ENCODE measurements at regions not wholly inside any gene's neighbourhood (a gene's known extent, or its start where the extent isn't known, plus 50 kb on each side); places are given as distances from the start of the nearest gene placed in this dataset.

GRCh38 chr5:158061451-158061850 lies 202.5 kb upstream of the CLINT1 start:
- ATAC-seq (ENCODE audit: low FRiP score in 2 of 2), result no peak

GRCh38 chr5:158060212-158060611 lies 201.3 kb upstream of the CLINT1 start:
- ATAC-seq (ENCODE audit: low FRiP score in 2 of 2), result no peak
- WGBS, 2 donors, result 72 to 77% methylated on average over 2 of the region's 2 CpGs

More at GRCh38 chr5:158061451-158061850, 202.5 kb upstream of the CLINT1 start:
- Histone ChIP-seq H3K27me3 (no peaks in the 10 kb centered on the region), H3K36me3 (no peaks in the 10 kb centered on the region), H3K4me3 (no peak overlapping the region), H3K27ac (no peak overlapping the region), H3K4me1 (no peaks in the 10 kb centered on the region), H3K9me3 (no peaks in the 10 kb centered on the region)
- no peak for TF ChIP-seq POLR2AphosphoS5 (IDR thresholded peaks at IDR 0.05)
- no peak for TF ChIP-seq POLR2A (IDR thresholded peaks at IDR 0.05)
- no peak for TF ChIP-seq EP300 (IDR thresholded peaks at IDR 0.05)
- no peak for TF ChIP-seq CTCF (IDR thresholded peaks at IDR 0.05)
- WGBS, 2 donors, result 79 to 81% methylated on average over 4 of the region's 4 CpGs
- no peak for DNase-seq

GRCh38 chr5:158058208-158059120 lies 199.5 kb upstream of the CLINT1 start:
- WGBS, 2 donors, result 69 to 72% methylated on average over 6 of the region's 6 CpGs
- H3K4me3 ChIP-seq, result no peak overlapping the region
- no peaks in the 10 kb centered on the region for H3K27me3 ChIP-seq
- TF ChIP-seq POLR2AphosphoS5 (IDR thresholded peaks at IDR 0.05), result no peak
- TF ChIP-seq EP300 (IDR thresholded peaks at IDR 0.05), result no peak
- no peak for TF ChIP-seq POLR2A (IDR thresholded peaks at IDR 0.05)
- no peak for TF ChIP-seq CTCF (IDR thresholded peaks at IDR 0.05)
- ATAC-seq (ENCODE audit: low FRiP score in 2 of 2) (no peak), DNase-seq (no peak)
- no peaks in the 10 kb centered on the region for H3K36me3 ChIP-seq
- H3K4me1 ChIP-seq, result no peaks in the 10 kb centered on the region
- no peaks in the 10 kb centered on the region for H3K9me3 ChIP-seq
- no peak overlapping the region for H3K27ac ChIP-seq

More at GRCh38 chr5:158060212-158060611, 201.3 kb upstream of the CLINT1 start:
- Histone ChIP-seq H3K27me3 (no peaks in the 10 kb centered on the region), H3K27ac (no peak overlapping the region), H3K36me3 (no peaks in the 10 kb centered on the region), H3K4me1 (no peaks in the 10 kb centered on the region), H3K9me3 (no peaks in the 10 kb centered on the region), H3K4me3 (no peak overlapping the region)
- no peak for DNase-seq
- TF ChIP-seq POLR2AphosphoS5 (IDR thresholded peaks at IDR 0.05), result no peak
- TF ChIP-seq POLR2A (IDR thresholded peaks at IDR 0.05), result no peak
- no peak for TF ChIP-seq CTCF (IDR thresholded peaks at IDR 0.05)
- no peak for TF ChIP-seq EP300 (IDR thresholded peaks at IDR 0.05)

GRCh38 chr5:158056130-158056825 lies 197.3 kb upstream of the CLINT1 start:
- no peak overlapping the region for H3K4me3 ChIP-seq
- ATAC-seq (ENCODE audit: low FRiP score in 2 of 2), result no peak
- no peak for DNase-seq
- TF ChIP-seq CTCF (IDR thresholded peaks at IDR 0.05) (no peak), POLR2A (IDR thresholded peaks at IDR 0.05) (no peak), EP300 (IDR thresholded peaks at IDR 0.05) (no peak), POLR2AphosphoS5 (IDR thresholded peaks at IDR 0.05) (no peak)
- H3K4me1 ChIP-seq, result no peaks in the 10 kb centered on the region
- no peak overlapping the region for H3K27ac ChIP-seq
- no peaks in the 10 kb centered on the region for H3K27me3 ChIP-seq
- no peaks in the 10 kb centered on the region for H3K9me3 ChIP-seq
- no peaks in the 10 kb centered on the region for H3K36me3 ChIP-seq
- 78 to 82% methylated on average over 5 of the region's 5 CpGs for WGBS, 2 donors
